Posterior cingulate gyrus (tissue), 11 donors: ENCODE measurements at regions not wholly inside any gene's neighbourhood (a gene's known extent, or its start where the extent isn't known, plus 50 kb on each side); places are given as distances from the start of the nearest gene placed in this dataset.
"Not testable (repeated sequence)": the region's sequence is repeated elsewhere in the genome, so short reads cannot be mapped to it uniquely, and the experiment has no call there.

Source experiments
- DNase-seq, 10 donors: peaks; one replicate each; pipeline versions ENCODE4 v3.0.0 to v3.0.0-alpha.2; 2020 to 2021; ENCODE audit warnings: mixed read lengths in 3 of 10
- intact Hi-C: fragments of 100-400 bp; cut with DNase I; formaldehyde crosslinking; loops from one replicate; pipeline ENCODE4 v1.15.1; 2023

GRCh38 chr3:88886624-88887023, 220.8 kb upstream of the EPHA3 start:
- intact Hi-C loops = not testable (repeated sequence)
- DNase-seq = peak in 5 of 10 donors; percentile 20 to 65 (median 40)

GRCh38 chr3:88896026-88896425, 211.4 kb upstream of the EPHA3 start:
- no peak for DNase-seq
- intact Hi-C loops = no loop called here

GRCh38 chr3:88912294-88912877, 195.0 kb upstream of the EPHA3 start:
- DNase-seq = peak in 4 of 10 donors; percentile 3 to 35 (median 29)
- intact Hi-C loops = no loop called here

GRCh38 chr3:88918841-88919240, 188.6 kb upstream of the EPHA3 start:
- intact Hi-C loops = no loop called here
- DNase-seq = no peak

- intact Hi-C loops = no loop called here
- DNase-seq = no peak
These were observed 185.4 kb upstream of the EPHA3 start for GRCh38 chr3:88921986-88922385.

GRCh38 chr3:88926221-88926620, 181.2 kb upstream of the EPHA3 start:
- intact Hi-C loops = no loop called here
- DNase-seq = no peak

- no peak for DNase-seq
- intact Hi-C loops = no loop called here
These were observed 176.8 kb upstream of the EPHA3 start for GRCh38 chr3:88930611-88931010.

GRCh38 chr3:88936831-88937230, 170.6 kb upstream of the EPHA3 start:
- intact Hi-C loops = no loop called here
- no peak for DNase-seq

GRCh38 chr3:88940296-88940695, 167.1 kb upstream of the EPHA3 start:
- DNase-seq = no peak
- intact Hi-C loops = no loop called here

- no peak for DNase-seq
- intact Hi-C loops = no loop called here
These were observed 160.4 kb upstream of the EPHA3 start for GRCh38 chr3:88947013-88947412.

- intact Hi-C loops = no loop called here
- DNase-seq = no peak
These were observed 152.6 kb upstream of the EPHA3 start for GRCh38 chr3:88954853-88955252.

GRCh38 chr3:88955274-88955673, 152.1 kb upstream of the EPHA3 start:
- DNase-seq = no peak
- intact Hi-C loops = no loop called here

- DNase-seq = no peak
These were observed 149.5 kb upstream of the EPHA3 start for GRCh38 chr3:88957711-88958439.

GRCh38 chr3:88960019-88960418, 147.4 kb upstream of the EPHA3 start:
- DNase-seq = no peak
- intact Hi-C loops = no loop called here

More at GRCh38 chr3:88957711-88958439, 149.5 kb upstream of the EPHA3 start:
- intact Hi-C loops = no loop called here

- intact Hi-C loops = no loop called here
- no peak for DNase-seq
These were observed 144.4 kb upstream of the EPHA3 start for GRCh38 chr3:88963003-88963402.

GRCh38 chr3:88979760-88980159, 127.7 kb upstream of the EPHA3 start:
- intact Hi-C loops = no loop called here
- no peak for DNase-seq

- no peak for DNase-seq
- intact Hi-C loops = no loop called here
These were observed 124.0 kb upstream of the EPHA3 start for GRCh38 chr3:88983458-88983857.

- DNase-seq = no peak
These were observed 123.2 kb upstream of the EPHA3 start for GRCh38 chr3:88984256-88984655.

GRCh38 chr3:88984832-88985231, 122.6 kb upstream of the EPHA3 start:
- intact Hi-C loops = no loop called here
- no peak for DNase-seq

More at GRCh38 chr3:88984256-88984655, 123.2 kb upstream of the EPHA3 start:
- intact Hi-C loops = no loop called here

GRCh38 chr3:88985491-88985890, 121.9 kb upstream of the EPHA3 start:
- no peak for DNase-seq
- intact Hi-C loops = no loop called here

- no peak for DNase-seq
- intact Hi-C loops = no loop called here
These were observed 120.6 kb upstream of the EPHA3 start for GRCh38 chr3:88986834-88987233.

GRCh38 chr3:88987776-88988175, 119.6 kb upstream of the EPHA3 start:
- DNase-seq = no peak
- intact Hi-C loops = no loop called here
